Vagina (tissue), 2 donors: ENCODE measurements at regions not wholly inside any gene's neighbourhood (a gene's known extent, or its start where the extent isn't known, plus 50 kb on each side); places are given as distances from the start of the nearest gene placed in this dataset.

ENCODE experiments used
- POLR2A ChIP-seq, 2 donors: fragments of 450-650 bp; IDR thresholded peaks; one replicate each; pipeline ENCODE4 v1.6.1; 2017; ENCODE audit warnings: antibody characterized with exemption in 2 of 2, mild to moderate bottlenecking in 2 of 2, moderate library complexity in 2 of 2
- TF ChIP-seq, protein P1 (sequence below), 3 experiments: fragments of 450-650 bp in 2 of 3; fragments of 200-600 bp in 1 of 3; sonication (generic) in 1 of 3; IDR thresholded peaks; one replicate each; pipeline ENCODE4 v1.5.1; 2017 to 2019; ENCODE audit warnings: antibody characterized with exemption in 3 of 3, mild to moderate bottlenecking in 2 of 3, moderate library complexity in 2 of 3

GRCh38 chr12:115335048-115335447, 651.1 kb upstream of the TBX3 start:
- TF ChIP-seq, protein P1, sequence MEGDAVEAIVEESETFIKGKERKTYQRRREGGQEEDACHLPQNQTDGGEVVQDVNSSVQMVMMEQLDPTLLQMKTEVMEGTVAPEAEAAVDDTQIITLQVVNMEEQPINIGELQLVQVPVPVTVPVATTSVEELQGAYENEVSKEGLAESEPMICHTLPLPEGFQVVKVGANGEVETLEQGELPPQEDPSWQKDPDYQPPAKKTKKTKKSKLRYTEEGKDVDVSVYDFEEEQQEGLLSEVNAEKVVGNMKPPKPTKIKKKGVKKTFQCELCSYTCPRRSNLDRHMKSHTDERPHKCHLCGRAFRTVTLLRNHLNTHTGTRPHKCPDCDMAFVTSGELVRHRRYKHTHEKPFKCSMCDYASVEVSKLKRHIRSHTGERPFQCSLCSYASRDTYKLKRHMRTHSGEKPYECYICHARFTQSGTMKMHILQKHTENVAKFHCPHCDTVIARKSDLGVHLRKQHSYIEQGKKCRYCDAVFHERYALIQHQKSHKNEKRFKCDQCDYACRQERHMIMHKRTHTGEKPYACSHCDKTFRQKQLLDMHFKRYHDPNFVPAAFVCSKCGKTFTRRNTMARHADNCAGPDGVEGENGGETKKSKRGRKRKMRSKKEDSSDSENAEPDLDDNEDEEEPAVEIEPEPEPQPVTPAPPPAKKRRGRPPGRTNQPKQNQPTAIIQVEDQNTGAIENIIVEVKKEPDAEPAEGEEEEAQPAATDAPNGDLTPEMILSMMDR (IDR thresholded peaks at IDR 0.05): no peak
- no peak for TF ChIP-seq POLR2A (IDR thresholded peaks at IDR 0.05)
